SK-N-MC (cell line): ENCODE measurements at regions not wholly inside any gene's neighbourhood (a gene's known extent, or its start where the extent isn't known, plus 50 kb on each side); places are given as distances from the start of the nearest gene placed in this dataset.

Experiments used
- EZH2 ChIP-seq: fragments of 200-600 bp; sonication (generic); IDR thresholded peaks from one replicate; pipeline ENCODE4 v1.6.1; 2017; ENCODE audit warnings: antibody characterized with exemption
- POLR2AphosphoS5 ChIP-seq: IDR thresholded peaks from 2 replicates; pipeline ENCODE4 v1.6.1; 2012; ENCODE audit warnings: mild to moderate bottlenecking, low read depth, low read length, borderline replicate concordance

DNA sequence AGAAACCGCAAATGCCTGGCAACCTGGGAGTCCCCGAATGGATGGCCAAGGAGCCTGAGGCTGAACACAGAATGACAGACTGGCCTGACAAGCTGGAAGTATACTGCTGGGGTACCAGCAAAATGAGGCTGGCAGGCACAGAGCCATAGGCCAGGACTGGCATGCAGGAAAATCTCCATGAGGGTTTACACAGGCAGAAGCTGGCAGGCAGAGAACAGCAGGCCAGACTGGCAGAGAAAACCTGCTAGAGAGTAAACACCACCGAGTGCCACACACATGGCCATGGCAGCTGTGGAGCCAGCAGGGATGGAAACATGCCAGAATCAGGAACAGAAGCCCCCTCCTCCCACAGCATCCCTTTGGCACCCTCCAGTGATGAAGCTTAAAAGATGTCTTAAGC is 63.4 kb downstream of the CRPPA start:
- TF ChIP-seq EZH2 = no peak
- no peak for TF ChIP-seq POLR2AphosphoS5
